Activated T-helper 17 cell treated with anti-CD3 and anti-CD28 coated beads, Interleukin-2, amount 50 U/mL, for 72 hours (primary cell): ENCODE measurements at regions not wholly inside any gene's neighbourhood (a gene's known extent, or its start where the extent isn't known, plus 50 kb on each side); places are given as distances from the start of the nearest gene placed in this dataset.

Experiments used
- ATAC-seq: fragments of 150-1000 bp; cut with Tn5 transposase; replicated peaks from 2 replicates; pipeline ENCODE4 v1.10.0; 2021; ENCODE audit warnings: mild to moderate bottlenecking, moderate library complexity
- H3K27ac Mint-ChIP-seq: one replicate; pipeline ENCODE4 v1.8.0; 2022; ENCODE audit warnings: mixed read lengths
- H3K27me3 Mint-ChIP-seq: one replicate; pipeline ENCODE4 v1.8.0; 2022; ENCODE audit warnings: mixed read lengths
- H3K36me3 Mint-ChIP-seq: one replicate; pipeline ENCODE4 v1.8.0; 2022; ENCODE audit warnings: low read depth, mild to moderate bottlenecking, mixed read lengths
- H3K4me1 Mint-ChIP-seq: one replicate; pipeline ENCODE4 v1.8.0; 2022; ENCODE audit warnings: mixed read lengths
- H3K4me3 Mint-ChIP-seq: one replicate; pipeline ENCODE4 v1.8.0; 2022; ENCODE audit warnings: mild to moderate bottlenecking, mixed read lengths
- H3K9me3 Mint-ChIP-seq: one replicate; pipeline ENCODE4 v1.8.0; 2022; ENCODE audit warnings: mixed read lengths

- ATAC-seq = no peak
- H3K27ac Mint-ChIP-seq = no peak overlapping the region
- no peaks in the 10 kb centered on the region for H3K4me1 Mint-ChIP-seq
- H3K36me3 Mint-ChIP-seq = no peaks in the 10 kb centered on the region
- no peaks in the 10 kb centered on the region for H3K27me3 Mint-ChIP-seq
- no peak overlapping the region for H3K4me3 Mint-ChIP-seq
- peaks cover 3% of the 10 kb centered on the region for H3K9me3 Mint-ChIP-seq
Observed at GRCh38 chr7:47100148-47100816, 481.6 kb downstream of the TNS3 start.

GRCh38 chr7:47097431-47097830 lies 484.5 kb downstream of the TNS3 start:
- Mint-ChIP-seq H3K27me3 (no peaks in the 10 kb centered on the region), H3K4me1 (no peaks in the 10 kb centered on the region)

GRCh38 chr7:47095946-47096345 lies 486.0 kb downstream of the TNS3 start:
- H3K4me1 Mint-ChIP-seq = no peaks in the 10 kb centered on the region
- H3K27me3 Mint-ChIP-seq = no peaks in the 10 kb centered on the region
- peaks cover 2% of the 10 kb centered on the region for H3K9me3 Mint-ChIP-seq
- no peak for ATAC-seq
- no peak overlapping the region for H3K27ac Mint-ChIP-seq
- H3K36me3 Mint-ChIP-seq = no peaks in the 10 kb centered on the region
- H3K4me3 Mint-ChIP-seq = no peak overlapping the region

More at GRCh38 chr7:47097431-47097830, 484.5 kb downstream of the TNS3 start:
- no peak for ATAC-seq
- H3K4me3 Mint-ChIP-seq = no peak overlapping the region
- H3K27ac Mint-ChIP-seq = no peak overlapping the region
- peaks cover 3% of the 10 kb centered on the region for H3K9me3 Mint-ChIP-seq
- H3K36me3 Mint-ChIP-seq = no peaks in the 10 kb centered on the region

GRCh38 chr7:47094462-47094861 lies 487.4 kb downstream of the TNS3 start:
- Mint-ChIP-seq H3K4me3 (no peak overlapping the region), H3K27me3 (peaks cover 6% of the 10 kb centered on the region), H3K27ac (no peak overlapping the region), H3K4me1 (no peaks in the 10 kb centered on the region), H3K36me3 (no peaks in the 10 kb centered on the region), H3K9me3 (no peaks in the 10 kb centered on the region)
- ATAC-seq = no peak

GRCh38 chr7:47093320-47094234 lies 488.3 kb downstream of the TNS3 start:
- Mint-ChIP-seq H3K36me3 (no peaks in the 10 kb centered on the region), H3K27ac (no peak overlapping the region), H3K27me3 (peaks cover 6% of the 10 kb centered on the region), H3K4me1 (no peaks in the 10 kb centered on the region), H3K4me3 (no peak overlapping the region), H3K9me3 (no peaks in the 10 kb centered on the region)
- no peak for ATAC-seq

GRCh38 chr7:47092336-47092735 lies 489.6 kb downstream of the TNS3 start:
- no peaks in the 10 kb centered on the region for H3K4me1 Mint-ChIP-seq
- H3K27me3 Mint-ChIP-seq = peaks cover 6% of the 10 kb centered on the region
- no peak overlapping the region for H3K27ac Mint-ChIP-seq
- H3K4me3 Mint-ChIP-seq = no peak overlapping the region
- H3K36me3 Mint-ChIP-seq = no peaks in the 10 kb centered on the region
- ATAC-seq = no peak
- no peaks in the 10 kb centered on the region for H3K9me3 Mint-ChIP-seq

GRCh38 chr7:47091141-47091540 lies 490.8 kb downstream of the TNS3 start:
- Mint-ChIP-seq H3K4me3 (no peak overlapping the region), H3K27ac (no peak overlapping the region), H3K36me3 (no peaks in the 10 kb centered on the region), H3K27me3 (peaks cover 6% of the 10 kb centered on the region), H3K9me3 (no peaks in the 10 kb centered on the region), H3K4me1 (no peaks in the 10 kb centered on the region)
- ATAC-seq = no peak

- no peak for ATAC-seq
- H3K4me3 Mint-ChIP-seq = no peak overlapping the region
- no peaks in the 10 kb centered on the region for H3K36me3 Mint-ChIP-seq
- no peaks in the 10 kb centered on the region for H3K9me3 Mint-ChIP-seq
- no peak overlapping the region for H3K27ac Mint-ChIP-seq
- H3K4me1 Mint-ChIP-seq = no peaks in the 10 kb centered on the region
- peaks cover 6% of the 10 kb centered on the region for H3K27me3 Mint-ChIP-seq
Observed at GRCh38 chr7:47089461-47089860, 492.4 kb downstream of the TNS3 start.

- H3K9me3 Mint-ChIP-seq = no peaks in the 10 kb centered on the region
- peaks cover 6% of the 10 kb centered on the region for H3K27me3 Mint-ChIP-seq
- H3K27ac Mint-ChIP-seq = no peak overlapping the region
- H3K4me1 Mint-ChIP-seq = no peaks in the 10 kb centered on the region
- no peaks in the 10 kb centered on the region for H3K36me3 Mint-ChIP-seq
- H3K4me3 Mint-ChIP-seq = no peak overlapping the region
- ATAC-seq = no peak
Observed at GRCh38 chr7:47089068-47089417, 492.9 kb downstream of the TNS3 start.

- no peak for ATAC-seq
- no peak overlapping the region for H3K27ac Mint-ChIP-seq
- no peaks in the 10 kb centered on the region for H3K9me3 Mint-ChIP-seq
- H3K4me1 Mint-ChIP-seq = no peaks in the 10 kb centered on the region
- peaks cover 6% of the 10 kb centered on the region for H3K27me3 Mint-ChIP-seq
- no peak overlapping the region for H3K4me3 Mint-ChIP-seq
- H3K36me3 Mint-ChIP-seq = no peaks in the 10 kb centered on the region
Observed at GRCh38 chr7:47088329-47089067, 493.4 kb downstream of the TNS3 start.

- no peaks in the 10 kb centered on the region for H3K36me3 Mint-ChIP-seq
- no peak overlapping the region for H3K27ac Mint-ChIP-seq
- no peaks in the 10 kb centered on the region for H3K4me1 Mint-ChIP-seq
- no peaks in the 10 kb centered on the region for H3K9me3 Mint-ChIP-seq
- H3K4me3 Mint-ChIP-seq = no peak overlapping the region
- no peak for ATAC-seq
- peaks cover 6% of the 10 kb centered on the region for H3K27me3 Mint-ChIP-seq
Observed at GRCh38 chr7:47087866-47088265, 494.0 kb downstream of the TNS3 start.

- no peak for ATAC-seq
- no peak overlapping the region for H3K4me3 Mint-ChIP-seq
Observed at GRCh38 chr7:47085491-47086275, 496.2 kb downstream of the TNS3 start.

GRCh38 chr7:47083476-47084250 lies 498.2 kb downstream of the TNS3 start:
- Mint-ChIP-seq H3K36me3 (no peaks in the 10 kb centered on the region), H3K4me3 (no peak overlapping the region)
- ATAC-seq = no peak

More at GRCh38 chr7:47085491-47086275, 496.2 kb downstream of the TNS3 start:
- Mint-ChIP-seq H3K27ac (no peak overlapping the region), H3K9me3 (no peaks in the 10 kb centered on the region), H3K27me3 (peaks cover 5% of the 10 kb centered on the region), H3K4me1 (no peaks in the 10 kb centered on the region), H3K36me3 (no peaks in the 10 kb centered on the region)

More at GRCh38 chr7:47083476-47084250, 498.2 kb downstream of the TNS3 start:
- Mint-ChIP-seq H3K27me3 (no peaks in the 10 kb centered on the region), H3K9me3 (no peaks in the 10 kb centered on the region), H3K27ac (no peak overlapping the region), H3K4me1 (no peaks in the 10 kb centered on the region)
